SK-N-SH (cell line): ENCODE measurements at regions not wholly inside any gene's neighbourhood (a gene's known extent, or its start where the extent isn't known, plus 50 kb on each side); places are given as distances from the start of the nearest gene placed in this dataset.

Experiments used
- CTCF ChIA-PET: fragments of 300-600, 350-600 bp; formaldehyde crosslinking; extraction: SDS; loops from one replicate; lab custom pipeline; 2021; lab: Yijun Ruan, JAX
- POLR2A ChIA-PET: fragments of 350-600 bp; sonication (Branson Sonifier 250); formaldehyde crosslinking; extraction: SDS; loops from one replicate; lab custom pipeline; 2020; ENCODE audit warnings: antibody characterized with exemption, inconsistent platforms; lab: Yijun Ruan, JAX
- DNase-seq: peaks from one replicate; pipeline ENCODE4 v3.0.0; 2012
- H2AFZ ChIP-seq: fragments of 200-600 bp; sonication (generic); 2 replicates; pipeline ENCODE4 v1.8.1; 2016; ENCODE audit warnings: antibody characterized with exemption, mild to moderate bottlenecking, low read depth
- H3F3A ChIP-seq: fragments of 200-600 bp; sonication (generic); replicated peaks from 2 replicates; pipeline ENCODE3; 2016; ENCODE audit warnings: antibody characterized with exemption, mild to moderate bottlenecking; ENCODE audit not compliant: insufficient read depth
- H3K27ac ChIP-seq, 2 experiments: fragments of 200-500 bp in 1 of 2; fragments of 200-600 bp in 1 of 2; sonication (Bioruptor generic) in 1 of 2; sonication (generic), shearing (Covaris generic) in 1 of 2; 2 replicates each; pipeline versions ENCODE4 v1.5.1 to v1.6.1; 2014 to 2016; ENCODE audit warnings: low read depth in 2 of 2, inconsistent platforms in 1 of 2, low read length in 1 of 2, mild to moderate bottlenecking in 1 of 2, mixed read lengths in 1 of 2
- H3K27me3 ChIP-seq: fragments of 200-600 bp; sonication (generic), shearing (Covaris generic); 2 replicates; pipeline ENCODE4 v1.6.1; 2016; ENCODE audit warnings: mixed run types; ENCODE audit not compliant: insufficient read depth
- H3K36me3 ChIP-seq, 2 experiments: fragments of 200-500 bp in 1 of 2; fragments of 200-600 bp in 1 of 2; sonication (Bioruptor generic) in 1 of 2; sonication (generic) in 1 of 2; replicated peaks in 1 of 2; 2 replicates each; pipeline versions ENCODE3 to v1.5.1; 2014 to 2016; ENCODE audit warnings: low read length in 1 of 2, mild to moderate bottlenecking in 1 of 2; ENCODE audit not compliant: insufficient read depth in 2 of 2, control insufficient read depth in 1 of 2
- H3K4me1 ChIP-seq, 2 experiments: fragments of 200-500 bp in 1 of 2; fragments of 200-600 bp in 1 of 2; sonication (Bioruptor generic) in 1 of 2; sonication (generic), shearing (Covaris generic) in 1 of 2; 2 replicates each; pipeline versions ENCODE4 v1.5.1 to v1.6.1; 2014 to 2016; ENCODE audit warnings: low read depth in 1 of 2, low read length in 1 of 2, mixed run types in 1 of 2; ENCODE audit not compliant: insufficient read depth in 2 of 2, control insufficient read depth in 1 of 2
- H3K4me2 ChIP-seq: fragments of 200-600 bp; sonication (generic), shearing (Covaris generic); 2 replicates; pipeline ENCODE4 v1.6.1; 2017; ENCODE audit warnings: mixed run types
- H3K4me3 ChIP-seq, 2 experiments: fragments of 200-500 bp in 1 of 2; fragments of 200-600 bp in 1 of 2; sonication (Bioruptor generic) in 1 of 2; sonication (generic), shearing (Covaris generic) in 1 of 2; 2 replicates each; pipeline versions ENCODE4 v1.5.1 to v1.8.1; 2014 to 2016; ENCODE audit warnings: low read depth in 2 of 2, inconsistent platforms in 1 of 2, low read length in 1 of 2, mild to moderate bottlenecking in 1 of 2, mixed read lengths in 1 of 2, moderate library complexity in 1 of 2
- H3K79me2 ChIP-seq: fragments of 200-600 bp; sonication (generic); 2 replicates; pipeline ENCODE4 v1.8.1; 2017; ENCODE audit warnings: mild to moderate bottlenecking; ENCODE audit not compliant: insufficient read depth
- H3K9ac ChIP-seq: fragments of 200-600 bp; sonication (generic); 2 replicates; pipeline ENCODE4 v1.6.1; 2017; ENCODE audit warnings: mixed run types
- H3K9me2 ChIP-seq: fragments of 200-600 bp; sonication (generic); 2 replicates; pipeline ENCODE4 v1.6.1; 2017; ENCODE audit warnings: mixed run types
- H3K9me3 ChIP-seq: fragments of 200-600 bp; sonication (generic); 2 replicates; pipeline ENCODE4 v1.6.1; 2017; ENCODE audit warnings: mixed run types, mild to moderate bottlenecking, moderate library complexity
- H4K20me1 ChIP-seq: fragments of 200-600 bp; sonication (generic); 2 replicates; pipeline ENCODE4 v1.6.1; 2017; ENCODE audit warnings: mild to moderate bottlenecking, mixed run types; ENCODE audit not compliant: insufficient read depth
- CHD2 ChIP-seq: fragments of 150-350 bp; IDR thresholded peaks from 2 replicates; pipeline ENCODE4 v1.6.1; 2018; ENCODE audit warnings: low read length; ENCODE audit not compliant: partially characterized antibody
- ELF1 ChIP-seq: IDR thresholded peaks from 2 replicates; pipeline ENCODE4 v1.4.0; 2012
- EP300 ChIP-seq, 2 experiments: IDR thresholded peaks; 2 replicates each; pipeline versions ENCODE4 v1.4.0 to v1.6.1; 2012; ENCODE audit warnings: borderline replicate concordance in 1 of 2, low read depth in 1 of 2, low read length in 1 of 2
- FOSL2 ChIP-seq: IDR thresholded peaks from 2 replicates; pipeline ENCODE4 v1.4.0; 2012; ENCODE audit warnings: low read depth, mild to moderate bottlenecking, moderate library complexity, borderline replicate concordance
- GABPA ChIP-seq: IDR thresholded peaks from 2 replicates; pipeline ENCODE4 v1.4.0; 2012; ENCODE audit warnings: low read depth, mild to moderate bottlenecking
- JUND ChIP-seq: IDR thresholded peaks from 2 replicates; pipeline ENCODE4 v1.4.0; 2012
- MXI1 ChIP-seq: IDR thresholded peaks from 2 replicates; pipeline ENCODE4 v1.6.1; 2012; ENCODE audit warnings: mild to moderate bottlenecking, low read depth, low read length, improper control_type of control experiment
- POLR2AphosphoS5 ChIP-seq: IDR thresholded peaks from 2 replicates; pipeline ENCODE4 v1.6.1; 2012; ENCODE audit warnings: low read depth, low read length
- RFX5 ChIP-seq: IDR thresholded peaks from 2 replicates; pipeline ENCODE4 v1.6.1; 2012; ENCODE audit warnings: mild to moderate bottlenecking, improper control_type of control experiment, low read length
- SMC3 ChIP-seq: IDR thresholded peaks from 2 replicates; pipeline ENCODE4 v1.6.1; 2012; ENCODE audit warnings: low read depth, low read length, improper control_type of control experiment
- TEAD4 ChIP-seq: IDR thresholded peaks from 2 replicates; pipeline ENCODE4 v1.4.0; 2012; ENCODE audit warnings: mild to moderate bottlenecking, borderline replicate concordance; ENCODE audit not compliant: insufficient read depth
- YY1 ChIP-seq: IDR thresholded peaks from 2 replicates; pipeline ENCODE4 v1.4.0; 2012; ENCODE audit warnings: low read depth, mild to moderate bottlenecking
- WGBS: methylation state at CpG from one replicate; pipeline ENCODE4 v1.1.6; 2017; ENCODE audit warnings: low lambda C conversion rate; 5-methylcytosine and 5-hydroxymethylcytosine counted together
- TF ChIP-seq, protein P1 (sequence below): IDR thresholded peaks from 2 replicates; pipeline ENCODE4 v1.4.0; 2012; ENCODE audit warnings: low read depth, borderline replicate concordance
- TF ChIP-seq, protein P2 (sequence below): IDR thresholded peaks from 2 replicates; pipeline ENCODE4 v1.4.0; 2012; ENCODE audit warnings: low read depth
- TF ChIP-seq, protein P3 (sequence below): IDR thresholded peaks from 2 replicates; pipeline ENCODE4 v1.6.1; 2012; ENCODE audit warnings: mild to moderate bottlenecking, low read depth, low read length, moderate library complexity
- TF ChIP-seq, protein P4 (sequence below): IDR thresholded peaks from 2 replicates; pipeline ENCODE4; 2012
- TF ChIP-seq, protein P5 (sequence below): IDR thresholded peaks from 2 replicates; pipeline ENCODE4 v1.4.0; 2012; ENCODE audit warnings: low read depth, borderline replicate concordance

DNA sequence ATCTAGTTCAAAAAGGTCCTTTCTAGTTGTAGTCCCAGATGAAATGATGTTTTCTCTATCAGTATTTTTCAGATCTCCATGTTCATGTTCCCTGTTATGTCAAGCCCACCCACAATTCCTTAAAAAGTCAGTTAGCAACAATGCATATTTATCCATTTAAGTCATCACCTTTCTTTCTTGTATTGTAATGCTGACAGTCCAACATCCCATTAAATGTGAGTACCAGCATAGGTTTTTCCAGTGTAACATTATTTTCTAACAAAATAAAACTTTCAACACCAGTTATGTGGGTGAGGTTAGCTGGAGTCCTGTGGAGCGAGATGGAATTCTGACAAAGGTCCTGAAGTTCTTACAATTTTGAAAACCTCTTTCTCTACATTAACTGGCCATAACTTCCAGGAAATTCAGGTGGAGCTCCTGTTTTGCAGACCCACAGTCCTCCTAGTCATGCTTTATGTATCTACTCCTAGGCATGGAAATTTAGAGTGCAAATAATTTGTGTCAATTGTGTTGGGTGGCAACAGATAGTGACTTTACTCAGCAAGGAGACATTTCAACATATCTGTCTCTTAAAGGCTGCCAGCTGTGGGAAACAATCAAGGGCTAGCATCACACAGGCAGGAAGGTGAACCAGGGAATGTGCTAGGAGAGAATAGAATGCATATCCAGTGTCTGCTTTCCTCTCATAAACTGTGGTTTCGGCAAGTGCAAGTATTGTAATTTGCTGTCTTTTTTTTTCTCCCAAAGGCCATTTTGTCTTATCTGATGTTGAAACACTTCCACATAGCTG is 162.6 kb downstream of the MTERF1 start:
- Histone ChIP-seq H3K27ac (no peak overlapping the region), H3K9me3 (no peaks in the 10 kb centered on the region), H3K4me1 (no peaks in the 10 kb centered on the region), H3K9me2 (no peaks in the 10 kb centered on the region), H3K79me2 (no peaks in the 10 kb centered on the region), H3K9ac (no peak overlapping the region), H3K36me3 (no peaks in the 10 kb centered on the region), H3K4me3 (no peak overlapping the region)
- ChIA-PET CTCF (no interaction called here), POLR2A (no interaction called here)
- TF ChIP-seq, protein P1, sequence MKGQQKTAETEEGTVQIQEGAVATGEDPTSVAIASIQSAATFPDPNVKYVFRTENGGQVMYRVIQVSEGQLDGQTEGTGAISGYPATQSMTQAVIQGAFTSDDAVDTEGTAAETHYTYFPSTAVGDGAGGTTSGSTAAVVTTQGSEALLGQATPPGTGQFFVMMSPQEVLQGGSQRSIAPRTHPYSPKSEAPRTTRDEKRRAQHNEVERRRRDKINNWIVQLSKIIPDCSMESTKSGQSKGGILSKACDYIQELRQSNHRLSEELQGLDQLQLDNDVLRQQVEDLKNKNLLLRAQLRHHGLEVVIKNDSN = no peak
- TF ChIP-seq POLR2AphosphoS5 (no peak), JUND (no peak), MXI1 (no peak), GABPA (no peak), EP300 (IDR thresholded peaks at IDR 0.05; ENCODE audit: borderline replicate concordance in 1 of 2, low read depth in 1 of 2, low read length in 1 of 2) (no peak), RFX5 (no peak)
- TF ChIP-seq, protein P2, sequence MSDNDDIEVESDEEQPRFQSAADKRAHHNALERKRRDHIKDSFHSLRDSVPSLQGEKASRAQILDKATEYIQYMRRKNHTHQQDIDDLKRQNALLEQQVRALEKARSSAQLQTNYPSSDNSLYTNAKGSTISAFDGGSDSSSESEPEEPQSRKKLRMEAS = no peak
- TF ChIP-seq, protein P3, sequence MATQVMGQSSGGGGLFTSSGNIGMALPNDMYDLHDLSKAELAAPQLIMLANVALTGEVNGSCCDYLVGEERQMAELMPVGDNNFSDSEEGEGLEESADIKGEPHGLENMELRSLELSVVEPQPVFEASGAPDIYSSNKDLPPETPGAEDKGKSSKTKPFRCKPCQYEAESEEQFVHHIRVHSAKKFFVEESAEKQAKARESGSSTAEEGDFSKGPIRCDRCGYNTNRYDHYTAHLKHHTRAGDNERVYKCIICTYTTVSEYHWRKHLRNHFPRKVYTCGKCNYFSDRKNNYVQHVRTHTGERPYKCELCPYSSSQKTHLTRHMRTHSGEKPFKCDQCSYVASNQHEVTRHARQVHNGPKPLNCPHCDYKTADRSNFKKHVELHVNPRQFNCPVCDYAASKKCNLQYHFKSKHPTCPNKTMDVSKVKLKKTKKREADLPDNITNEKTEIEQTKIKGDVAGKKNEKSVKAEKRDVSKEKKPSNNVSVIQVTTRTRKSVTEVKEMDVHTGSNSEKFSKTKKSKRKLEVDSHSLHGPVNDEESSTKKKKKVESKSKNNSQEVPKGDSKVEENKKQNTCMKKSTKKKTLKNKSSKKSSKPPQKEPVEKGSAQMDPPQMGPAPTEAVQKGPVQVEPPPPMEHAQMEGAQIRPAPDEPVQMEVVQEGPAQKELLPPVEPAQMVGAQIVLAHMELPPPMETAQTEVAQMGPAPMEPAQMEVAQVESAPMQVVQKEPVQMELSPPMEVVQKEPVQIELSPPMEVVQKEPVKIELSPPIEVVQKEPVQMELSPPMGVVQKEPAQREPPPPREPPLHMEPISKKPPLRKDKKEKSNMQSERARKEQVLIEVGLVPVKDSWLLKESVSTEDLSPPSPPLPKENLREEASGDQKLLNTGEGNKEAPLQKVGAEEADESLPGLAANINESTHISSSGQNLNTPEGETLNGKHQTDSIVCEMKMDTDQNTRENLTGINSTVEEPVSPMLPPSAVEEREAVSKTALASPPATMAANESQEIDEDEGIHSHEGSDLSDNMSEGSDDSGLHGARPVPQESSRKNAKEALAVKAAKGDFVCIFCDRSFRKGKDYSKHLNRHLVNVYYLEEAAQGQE = no peak
- TF ChIP-seq, protein P4, sequence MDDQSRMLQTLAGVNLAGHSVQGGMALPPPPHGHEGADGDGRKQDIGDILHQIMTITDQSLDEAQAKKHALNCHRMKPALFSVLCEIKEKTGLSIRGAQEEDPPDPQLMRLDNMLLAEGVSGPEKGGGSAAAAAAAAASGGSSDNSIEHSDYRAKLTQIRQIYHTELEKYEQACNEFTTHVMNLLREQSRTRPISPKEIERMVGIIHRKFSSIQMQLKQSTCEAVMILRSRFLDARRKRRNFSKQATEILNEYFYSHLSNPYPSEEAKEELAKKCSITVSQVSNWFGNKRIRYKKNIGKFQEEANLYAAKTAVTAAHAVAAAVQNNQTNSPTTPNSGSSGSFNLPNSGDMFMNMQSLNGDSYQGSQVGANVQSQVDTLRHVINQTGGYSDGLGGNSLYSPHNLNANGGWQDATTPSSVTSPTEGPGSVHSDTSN = no peak
- TF ChIP-seq, all 33 proteins: peak for 0
- no peaks in the 10 kb centered on the region for H4K20me1 ChIP-seq
- H2AFZ ChIP-seq = no peak overlapping the region
- no peak for DNase-seq
- H3K27me3 ChIP-seq = no peaks in the 10 kb centered on the region
- 49% methylated on average over 2 of the region's 2 CpGs for WGBS
- no peak overlapping the region for H3K4me2 ChIP-seq
- H3F3A ChIP-seq = no peaks in the 10 kb centered on the region

DNA sequence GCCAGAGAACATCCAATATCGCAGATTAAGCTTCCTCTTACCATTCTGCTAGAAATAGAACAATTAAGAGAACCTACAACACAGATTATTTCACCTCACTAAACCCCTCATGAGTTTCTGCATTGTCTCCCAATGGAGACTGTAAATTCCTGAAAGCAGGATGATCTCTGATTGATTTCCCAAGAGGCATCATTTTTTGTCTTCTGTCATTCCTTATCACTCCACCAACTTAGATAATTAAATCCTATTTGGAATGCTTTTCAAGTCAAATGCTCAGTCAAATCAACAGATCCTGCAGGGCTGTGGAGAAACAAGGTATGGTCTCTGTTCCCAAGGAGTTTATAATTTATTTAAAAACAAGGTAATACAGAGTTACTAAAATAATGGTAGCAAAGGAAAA is 161.5 kb downstream of the MTERF1 start:
- Histone ChIP-seq H3K27me3 (no peaks in the 10 kb centered on the region), H3K36me3 (no peaks in the 10 kb centered on the region), H3K4me2 (no peak overlapping the region), H3K79me2 (no peaks in the 10 kb centered on the region), H3K4me3 (no peak overlapping the region), H3K9me2 (no peaks in the 10 kb centered on the region), H3K27ac (no peak overlapping the region), H3K4me1 (no peaks in the 10 kb centered on the region), H3F3A (no peaks in the 10 kb centered on the region), H3K9ac (no peak overlapping the region), H2AFZ (no peak overlapping the region), H3K9me3 (no peaks in the 10 kb centered on the region), H4K20me1 (no peaks in the 10 kb centered on the region)
- ChIA-PET POLR2A (no interaction called here), CTCF (no interaction called here)
- whole genome bisulfite sequencing = 0% methylated on average over 1 of the region's 1 CpG
- DNase-seq = no peak
- TF ChIP-seq POLR2AphosphoS5 = no peak
- TF ChIP-seq, protein P5, sequence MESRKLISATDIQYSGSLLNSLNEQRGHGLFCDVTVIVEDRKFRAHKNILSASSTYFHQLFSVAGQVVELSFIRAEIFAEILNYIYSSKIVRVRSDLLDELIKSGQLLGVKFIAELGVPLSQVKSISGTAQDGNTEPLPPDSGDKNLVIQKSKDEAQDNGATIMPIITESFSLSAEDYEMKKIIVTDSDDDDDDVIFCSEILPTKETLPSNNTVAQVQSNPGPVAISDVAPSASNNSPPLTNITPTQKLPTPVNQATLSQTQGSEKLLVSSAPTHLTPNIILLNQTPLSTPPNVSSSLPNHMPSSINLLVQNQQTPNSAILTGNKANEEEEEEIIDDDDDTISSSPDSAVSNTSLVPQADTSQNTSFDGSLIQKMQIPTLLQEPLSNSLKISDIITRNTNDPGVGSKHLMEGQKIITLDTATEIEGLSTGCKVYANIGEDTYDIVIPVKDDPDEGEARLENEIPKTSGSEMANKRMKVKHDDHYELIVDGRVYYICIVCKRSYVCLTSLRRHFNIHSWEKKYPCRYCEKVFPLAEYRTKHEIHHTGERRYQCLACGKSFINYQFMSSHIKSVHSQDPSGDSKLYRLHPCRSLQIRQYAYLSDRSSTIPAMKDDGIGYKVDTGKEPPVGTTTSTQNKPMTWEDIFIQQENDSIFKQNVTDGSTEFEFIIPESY = no peak
- TF ChIP-seq SMC3 = no peak
- TF ChIP-seq ELF1 = no peak
- no peak for TF ChIP-seq YY1
- TF ChIP-seq, protein P1 = no peak
- TF ChIP-seq TEAD4 = no peak
- no peak for TF ChIP-seq FOSL2
- no peak for TF ChIP-seq GABPA
- no peak for TF ChIP-seq CHD2
